ENCODE measurements at regions not wholly inside any gene's neighbourhood (a gene's known extent, or its start where the extent isn't known, plus 50 kb on each side); places are given as distances from the start of the nearest gene placed in this dataset.
"Not testable (repeated sequence)": the region's sequence is repeated elsewhere in the genome, so short reads cannot be mapped to it uniquely, and the experiment has no call there.

DNA sequence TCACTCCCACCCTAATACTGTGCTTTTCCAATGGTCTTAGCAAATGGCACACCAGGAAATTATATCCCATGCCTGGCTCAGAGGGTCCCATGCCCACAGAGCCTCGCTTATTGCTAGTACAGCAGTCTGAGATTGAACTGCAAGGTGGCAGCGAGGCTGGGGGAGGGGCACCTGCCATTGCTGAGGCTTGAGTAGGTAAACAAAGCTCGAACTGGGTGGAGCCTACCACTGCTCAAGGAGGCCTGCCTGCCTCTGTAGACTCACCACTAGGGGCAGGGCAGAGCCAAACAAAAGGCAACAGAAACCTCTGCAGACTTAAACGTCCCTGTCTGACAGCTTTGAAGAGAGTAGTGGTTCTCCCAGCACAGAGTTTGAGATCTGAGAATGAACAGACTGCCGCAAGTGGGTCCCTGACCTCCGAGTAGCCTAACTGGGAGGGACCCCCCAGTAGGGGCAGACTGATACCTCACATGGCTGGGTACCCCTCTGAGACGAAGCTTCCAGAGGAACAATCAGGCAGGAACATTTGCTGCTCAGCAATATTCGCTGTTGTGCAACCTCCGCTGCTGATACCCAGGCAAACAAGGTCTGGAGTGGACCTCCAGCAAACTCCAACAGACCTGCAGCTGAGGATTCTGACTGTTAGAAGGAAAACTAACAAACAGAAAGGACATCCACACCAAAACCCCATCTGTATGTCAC lies 150.7 kb upstream of the FOXA2 start:
- TF ChIP-seq POLR2A, POLR2AphosphoS5, EP300 (IDR thresholded peaks at IDR 0.05): not testable (repeated sequence)
- TF ChIP-seq, protein P1, sequence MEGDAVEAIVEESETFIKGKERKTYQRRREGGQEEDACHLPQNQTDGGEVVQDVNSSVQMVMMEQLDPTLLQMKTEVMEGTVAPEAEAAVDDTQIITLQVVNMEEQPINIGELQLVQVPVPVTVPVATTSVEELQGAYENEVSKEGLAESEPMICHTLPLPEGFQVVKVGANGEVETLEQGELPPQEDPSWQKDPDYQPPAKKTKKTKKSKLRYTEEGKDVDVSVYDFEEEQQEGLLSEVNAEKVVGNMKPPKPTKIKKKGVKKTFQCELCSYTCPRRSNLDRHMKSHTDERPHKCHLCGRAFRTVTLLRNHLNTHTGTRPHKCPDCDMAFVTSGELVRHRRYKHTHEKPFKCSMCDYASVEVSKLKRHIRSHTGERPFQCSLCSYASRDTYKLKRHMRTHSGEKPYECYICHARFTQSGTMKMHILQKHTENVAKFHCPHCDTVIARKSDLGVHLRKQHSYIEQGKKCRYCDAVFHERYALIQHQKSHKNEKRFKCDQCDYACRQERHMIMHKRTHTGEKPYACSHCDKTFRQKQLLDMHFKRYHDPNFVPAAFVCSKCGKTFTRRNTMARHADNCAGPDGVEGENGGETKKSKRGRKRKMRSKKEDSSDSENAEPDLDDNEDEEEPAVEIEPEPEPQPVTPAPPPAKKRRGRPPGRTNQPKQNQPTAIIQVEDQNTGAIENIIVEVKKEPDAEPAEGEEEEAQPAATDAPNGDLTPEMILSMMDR (IDR thresholded peaks at IDR 0.05): not testable (repeated sequence)

All from sigmoid colon (tissue), 4 donors.